GM12878 (cell line): ENCODE measurements at regions not wholly inside any gene's neighbourhood (a gene's known extent, or its start where the extent isn't known, plus 50 kb on each side); places are given as distances from the start of the nearest gene placed in this dataset.

ENCODE experiments used
- ATAC-seq: fragments of 200-7000 bp; cut with Tn5 transposase; 3 replicates; pipeline ENCODE4 v1.9.1; 2020; ENCODE audit warnings: mild to moderate bottlenecking, moderate library complexity
- BruUV-seq: library from RNA; stranded (reverse); fragments of 400-500 nt; replicated peaks from 2 replicates; lab custom pipeline; 2021; lab: Mats Ljungman, UMichigan
- CTCF ChIA-PET: fragments of 300-600 bp; sonication (Branson Sonifier 250); formaldehyde crosslinking; extraction: SDS; loops from one replicate; lab custom pipeline; 2021; ENCODE audit warnings: inconsistent platforms; lab: Yijun Ruan, JAX
- POLR2A ChIA-PET: fragments of 350-600 bp; formaldehyde crosslinking; extraction: SDS; loops from one replicate; lab custom pipeline; 2021; ENCODE audit warnings: inconsistent platforms; lab: Charles Lee
- RAD21 ChIA-PET: fragments of 300-600 bp; sonication (Branson Sonifier 250); formaldehyde crosslinking; loops from one replicate; lab custom pipeline; 2023; ENCODE audit warnings: antibody characterized with exemption; ENCODE audit not compliant: unreplicated experiment; lab: Charles Lee
- SMC1A ChIA-PET: fragments of 300-600 bp; sonication (Branson Sonifier 250); formaldehyde crosslinking; loops from one replicate; lab custom pipeline; 2023; ENCODE audit not compliant: unreplicated experiment, uncharacterized antibody; lab: Charles Lee
- DNase-seq: peaks from one replicate; pipeline ENCODE4 v3.0.0-alpha.2; 2011; ENCODE audit warnings: low read depth, low spot score
- FAIRE-seq: peaks from 3 replicates; lab custom pipeline; 2011; peaks lifted over from hg19 to GRCh38; lab: Jason Lieb, UNC
- H2AFZ ChIP-seq: 2 replicates; pipeline ENCODE4 v1.6.0; 2011; ENCODE audit warnings: low read depth, low read length, control low read depth; ENCODE audit not compliant: control insufficient read depth
- H3K27ac ChIP-seq: 2 replicates; pipeline ENCODE4 v1.5.1; 2011; ENCODE audit warnings: control low read depth; ENCODE audit not compliant: control insufficient read depth, insufficient read depth
- H3K27me3 ChIP-seq, 2 experiments: replicated peaks in 1 of 2; 2 replicates each; pipeline versions ENCODE4 v1.6.0 to v1.6.1; 2011; ENCODE audit warnings: low read length in 1 of 2; ENCODE audit not compliant: control insufficient read depth in 2 of 2, insufficient read depth in 2 of 2
- H3K36me3 ChIP-seq, 2 experiments: 2 replicates each; pipeline ENCODE4 v1.5.1; 2011; ENCODE audit warnings: low read length in 1 of 2; ENCODE audit not compliant: control insufficient read depth in 2 of 2, insufficient read depth in 2 of 2
- H3K4me1 ChIP-seq: 2 replicates; pipeline ENCODE4 v1.6.1; 2011; ENCODE audit warnings: mild to moderate bottlenecking, low read length, moderate library complexity, mixed read lengths; ENCODE audit not compliant: control insufficient read depth, insufficient read depth
- H3K4me2 ChIP-seq: 2 replicates; pipeline ENCODE4 v1.6.0; 2011; ENCODE audit warnings: control low read depth; ENCODE audit not compliant: control insufficient read depth, insufficient read depth
- H3K4me3 ChIP-seq: fragments of 200-600 bp; sonication (generic); 2 replicates; pipeline ENCODE4 v1.5.1; 2016
- H3K79me2 ChIP-seq: 2 replicates; pipeline ENCODE4 v1.6.0; 2011; ENCODE audit warnings: low read length; ENCODE audit not compliant: control insufficient read depth, insufficient read depth
- H3K9ac ChIP-seq: 2 replicates; pipeline ENCODE4 v1.8.0; 2011; ENCODE audit warnings: low read length, control low read depth, mixed read lengths; ENCODE audit not compliant: control insufficient read depth, insufficient read depth
- H3K9me3 ChIP-seq: replicated peaks from 3 replicates; pipeline ENCODE4 v1.5.1; 2011; ENCODE audit warnings: mild to moderate bottlenecking, low read length; ENCODE audit not compliant: control insufficient read depth, insufficient read depth
- H4K20me1 ChIP-seq: 2 replicates; pipeline ENCODE4 v1.6.0; 2011; ENCODE audit not compliant: control insufficient read depth, insufficient read depth
- EED ChIP-seq: sonication (generic); IDR thresholded peaks from 2 replicates; pipeline ENCODE4 v1.6.1; 2016; ENCODE audit warnings: antibody characterized with exemption, low read depth
- IKZF2 ChIP-seq, 2 experiments: fragments of 450-650 bp; IDR thresholded peaks; 2 replicates each; pipeline ENCODE4 v1.6.1; 2017; ENCODE audit warnings: mild to moderate bottlenecking in 2 of 2, moderate library complexity in 2 of 2
- KAT2A ChIP-seq: conservative IDR thresholded peaks from 2 replicates; pipeline ENCODE4 v1.6.1; 2011; ENCODE audit warnings: low read depth, low read length; ENCODE audit not compliant: control insufficient read depth
- KLF5 ChIP-seq: fragments of 450-650 bp; IDR thresholded peaks from 2 replicates; pipeline ENCODE4 v1.6.1; 2014; ENCODE audit warnings: mild to moderate bottlenecking; ENCODE audit not compliant: partially characterized antibody
- NFYB ChIP-seq: IDR thresholded peaks from 2 replicates; pipeline ENCODE4 v1.6.1; 2011; ENCODE audit warnings: low read depth, mild to moderate bottlenecking, low read length, improper control_type of control experiment, moderate library complexity; ENCODE audit not compliant: insufficient read depth
- PAX5 ChIP-seq: IDR thresholded peaks from 2 replicates; pipeline ENCODE4 v1.6.1; 2011; ENCODE audit warnings: low read depth, low read length, borderline replicate concordance
- POU2F2 ChIP-seq: IDR thresholded peaks from 3 replicates; pipeline ENCODE4 v1.6.1; 2011; ENCODE audit warnings: low read depth, mild to moderate bottlenecking, low read length, borderline replicate concordance
- SMAD1 ChIP-seq: fragments of 450-650 bp; IDR thresholded peaks from 2 replicates; pipeline ENCODE4 v1.6.1; 2018; ENCODE audit warnings: mild to moderate bottlenecking, low read depth; ENCODE audit not compliant: partially characterized antibody
- WGBS: methylation state at CpG from one replicate; pipeline ENCODE4 v1.1.6; 2016; ENCODE audit warnings: low lambda C conversion rate; ENCODE audit not compliant: insufficient replicate concordance, insufficient coverage; ENCODE audit errors: missing lambda C conversion rate; 5-methylcytosine and 5-hydroxymethylcytosine counted together
- in situ Hi-C: fragments of 300-500 bp; cut with MboI; formaldehyde crosslinking; loops from 9 replicates; pipeline ENCODE4 v1.14.3; 2018; ENCODE audit warnings: mixed read lengths
- intact Hi-C: fragments of 100-400 bp; cut with micrococcal nuclease; formaldehyde crosslinking; loops from one replicate; pipeline ENCODE4 v1.14.2; 2022; ENCODE audit not compliant: unreplicated experiment
- TF ChIP-seq, protein P1 (sequence below): IDR thresholded peaks from 2 replicates; pipeline ENCODE4 v1.6.1; 2012; ENCODE audit warnings: improper control_type of control experiment, low read depth, low read length; ENCODE audit not compliant: insufficient replicate concordance
- TF ChIP-seq, protein P2 (sequence below): fragments of 450-650 bp; IDR thresholded peaks from 2 replicates; pipeline ENCODE4 v1.6.1; 2016; ENCODE audit warnings: mild to moderate bottlenecking

DNA sequence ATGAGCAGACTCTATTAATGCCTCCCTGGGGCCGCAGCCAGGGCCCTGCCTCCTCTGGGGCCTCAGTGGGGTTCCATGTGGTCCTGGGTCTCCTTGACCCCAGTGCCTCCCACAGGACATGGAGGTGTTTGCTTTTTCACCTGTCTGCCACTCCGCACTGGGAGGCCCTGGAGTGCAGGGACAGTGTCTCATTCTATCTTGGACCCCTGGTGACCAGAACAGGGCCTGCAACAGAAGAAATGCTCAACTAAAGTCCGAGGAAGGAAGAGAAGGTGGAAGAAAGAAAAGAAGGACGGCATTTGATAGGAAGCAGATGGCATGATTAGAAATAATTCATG is 243.2 kb downstream of the CDK5RAP2 start:
- WGBS = 23% methylated on average over 4 of the region's 4 CpGs
- Histone ChIP-seq H4K20me1 (no peaks in the 10 kb centered on the region), H3K79me2 (no peaks in the 10 kb centered on the region), H3K4me3 (no peak overlapping the region), H2AFZ (no peak overlapping the region), H3K9me3 (no peaks in the 10 kb centered on the region), H3K36me3 (no peaks in the 10 kb centered on the region), H3K27ac (no peak overlapping the region), H3K27me3 (no peaks in the 10 kb centered on the region; a peak in 2 of 4 replicates), H3K4me2 (no peak overlapping the region), H3K9ac (no peak overlapping the region), H3K4me1 (no peaks in the 10 kb centered on the region)
- intact Hi-C loops = no loop called here
- ATAC-seq (no peak), DNase-seq (no peak), FAIRE-seq (no peak)
- RAD21 ChIA-PET = no interaction called here
- POLR2A ChIA-PET = no interaction called here
- in situ Hi-C loops = no loop called here
- no peak for TF ChIP-seq EED
- no TSS peak for BruUV-seq
- CTCF ChIA-PET = no interaction called here
- SMC1A ChIA-PET = no interaction called here

DNA sequence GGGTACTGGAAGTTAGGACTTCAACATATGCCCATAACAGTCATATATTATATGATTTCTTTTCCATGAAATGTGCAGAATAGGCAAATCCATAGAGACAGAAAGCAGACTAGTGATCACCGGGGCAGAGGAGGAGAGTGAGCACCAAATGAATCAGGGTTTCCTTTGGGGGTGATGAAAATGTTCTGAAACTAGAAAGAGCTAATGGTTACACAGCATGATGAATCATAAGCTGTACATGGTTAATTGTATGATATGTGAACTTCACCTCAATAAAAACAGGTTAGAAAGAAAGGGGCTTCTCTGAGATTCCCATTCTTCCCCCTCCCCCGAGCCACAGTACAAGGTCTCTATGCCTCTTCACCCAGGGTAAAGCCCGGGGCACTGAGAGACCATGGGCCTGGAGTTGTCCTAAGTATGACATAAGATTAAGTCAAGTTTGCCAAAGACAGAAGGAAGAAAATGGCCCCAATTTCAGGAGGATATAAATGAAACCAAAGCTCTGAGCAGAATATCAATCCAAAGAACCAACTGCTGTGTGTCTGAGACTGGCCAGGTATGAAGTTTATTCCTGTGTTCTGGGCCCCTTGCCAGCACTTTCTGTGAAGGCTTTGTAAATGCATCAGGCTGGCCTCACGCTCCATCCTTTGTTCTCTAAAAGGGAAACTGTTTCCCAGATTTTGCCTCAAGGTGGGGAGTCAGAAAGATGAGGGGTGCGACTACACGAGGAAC is 243.8 kb downstream of the CDK5RAP2 start:
- ChIA-PET RAD21 (no interaction called here), SMC1A (no interaction called here), CTCF (no interaction called here), POLR2A (no interaction called here)
- Histone ChIP-seq H2AFZ (no peak overlapping the region), H3K4me1 (no peaks in the 10 kb centered on the region), H3K27ac (no peak overlapping the region), H3K36me3 (no peaks in the 10 kb centered on the region), H3K9ac (no peak overlapping the region), H3K27me3 (no peaks in the 10 kb centered on the region; a peak in 2 of 4 replicates), H4K20me1 (no peaks in the 10 kb centered on the region), H3K4me3 (no peak overlapping the region), H3K79me2 (no peaks in the 10 kb centered on the region), H3K4me2 (no peak overlapping the region), H3K9me3 (no peaks in the 10 kb centered on the region)
- in situ Hi-C loops = no loop called here
- no TSS peak for BruUV-seq
- 29% methylated on average over 6 of the region's 6 CpGs for WGBS
- no peak for DNase-seq
- ATAC-seq = no peak
- intact Hi-C loops = no loop called here
- no peak for FAIRE-seq
- TF ChIP-seq NFYB (no peak), IKZF2 (IDR thresholded peaks at IDR 0.05) (no peak), POU2F2 (no peak), KAT2A (no peak), KLF5 (no peak), PAX5 (no peak), SMAD1 (no peak)
- TF ChIP-seq, protein P1, sequence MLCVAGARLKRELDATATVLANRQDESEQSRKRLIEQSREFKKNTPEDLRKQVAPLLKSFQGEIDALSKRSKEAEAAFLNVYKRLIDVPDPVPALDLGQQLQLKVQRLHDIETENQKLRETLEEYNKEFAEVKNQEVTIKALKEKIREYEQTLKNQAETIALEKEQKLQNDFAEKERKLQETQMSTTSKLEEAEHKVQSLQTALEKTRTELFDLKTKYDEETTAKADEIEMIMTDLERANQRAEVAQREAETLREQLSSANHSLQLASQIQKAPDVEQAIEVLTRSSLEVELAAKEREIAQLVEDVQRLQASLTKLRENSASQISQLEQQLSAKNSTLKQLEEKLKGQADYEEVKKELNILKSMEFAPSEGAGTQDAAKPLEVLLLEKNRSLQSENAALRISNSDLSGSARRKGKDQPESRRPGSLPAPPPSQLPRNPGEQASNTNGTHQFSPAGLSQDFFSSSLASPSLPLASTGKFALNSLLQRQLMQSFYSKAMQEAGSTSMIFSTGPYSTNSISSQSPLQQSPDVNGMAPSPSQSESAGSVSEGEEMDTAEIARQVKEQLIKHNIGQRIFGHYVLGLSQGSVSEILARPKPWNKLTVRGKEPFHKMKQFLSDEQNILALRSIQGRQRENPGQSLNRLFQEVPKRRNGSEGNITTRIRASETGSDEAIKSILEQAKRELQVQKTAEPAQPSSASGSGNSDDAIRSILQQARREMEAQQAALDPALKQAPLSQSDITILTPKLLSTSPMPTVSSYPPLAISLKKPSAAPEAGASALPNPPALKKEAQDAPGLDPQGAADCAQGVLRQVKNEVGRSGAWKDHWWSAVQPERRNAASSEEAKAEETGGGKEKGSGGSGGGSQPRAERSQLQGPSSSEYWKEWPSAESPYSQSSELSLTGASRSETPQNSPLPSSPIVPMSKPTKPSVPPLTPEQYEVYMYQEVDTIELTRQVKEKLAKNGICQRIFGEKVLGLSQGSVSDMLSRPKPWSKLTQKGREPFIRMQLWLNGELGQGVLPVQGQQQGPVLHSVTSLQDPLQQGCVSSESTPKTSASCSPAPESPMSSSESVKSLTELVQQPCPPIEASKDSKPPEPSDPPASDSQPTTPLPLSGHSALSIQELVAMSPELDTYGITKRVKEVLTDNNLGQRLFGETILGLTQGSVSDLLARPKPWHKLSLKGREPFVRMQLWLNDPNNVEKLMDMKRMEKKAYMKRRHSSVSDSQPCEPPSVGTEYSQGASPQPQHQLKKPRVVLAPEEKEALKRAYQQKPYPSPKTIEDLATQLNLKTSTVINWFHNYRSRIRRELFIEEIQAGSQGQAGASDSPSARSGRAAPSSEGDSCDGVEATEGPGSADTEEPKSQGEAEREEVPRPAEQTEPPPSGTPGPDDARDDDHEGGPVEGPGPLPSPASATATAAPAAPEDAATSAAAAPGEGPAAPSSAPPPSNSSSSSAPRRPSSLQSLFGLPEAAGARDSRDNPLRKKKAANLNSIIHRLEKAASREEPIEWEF = no peak
- TF ChIP-seq, protein P2, sequence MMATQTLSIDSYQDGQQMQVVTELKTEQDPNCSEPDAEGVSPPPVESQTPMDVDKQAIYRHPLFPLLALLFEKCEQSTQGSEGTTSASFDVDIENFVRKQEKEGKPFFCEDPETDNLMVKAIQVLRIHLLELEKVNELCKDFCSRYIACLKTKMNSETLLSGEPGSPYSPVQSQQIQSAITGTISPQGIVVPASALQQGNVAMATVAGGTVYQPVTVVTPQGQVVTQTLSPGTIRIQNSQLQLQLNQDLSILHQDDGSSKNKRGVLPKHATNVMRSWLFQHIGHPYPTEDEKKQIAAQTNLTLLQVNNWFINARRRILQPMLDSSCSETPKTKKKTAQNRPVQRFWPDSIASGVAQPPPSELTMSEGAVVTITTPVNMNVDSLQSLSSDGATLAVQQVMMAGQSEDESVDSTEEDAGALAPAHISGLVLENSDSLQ = no peak
